Effector memory CD8-positive, alpha-beta T cell (primary cell): ENCODE measurements at regions not wholly inside any gene's neighbourhood (a gene's known extent, or its start where the extent isn't known, plus 50 kb on each side); places are given as distances from the start of the nearest gene placed in this dataset.
"Not testable (repeated sequence)": the region's sequence is repeated elsewhere in the genome, so short reads cannot be mapped to it uniquely, and the experiment has no call there.

Experiments used
- ATAC-seq: fragments of 150-1000 bp; cut with Tn5 transposase; replicated peaks from 2 replicates; pipeline ENCODE4 v1.10.0; 2021; ENCODE audit warnings: mild to moderate bottlenecking, moderate library complexity
- DNase-seq, 3 experiments: peaks; one replicate each; pipeline ENCODE4 v3.0.0; 2021
- H3K27ac Mint-ChIP-seq, 2 donors: one replicate each; pipeline ENCODE4 v1.8.0; 2022; ENCODE audit warnings: mild to moderate bottlenecking in 2 of 2, mixed read lengths in 2 of 2, moderate library complexity in 2 of 2
- H3K27me3 Mint-ChIP-seq, 2 donors: one replicate each; pipeline ENCODE4 v1.8.0; 2022; ENCODE audit warnings: mixed read lengths in 2 of 2
- H3K36me3 Mint-ChIP-seq: one replicate; pipeline ENCODE4 v1.8.0; 2022; ENCODE audit warnings: mild to moderate bottlenecking, moderate library complexity, mixed read lengths; ENCODE audit not compliant: insufficient read depth
- H3K4me1 Mint-ChIP-seq, 2 donors: one replicate each; pipeline ENCODE4 v1.8.0; 2022; ENCODE audit warnings: low read depth in 2 of 2, mixed read lengths in 2 of 2
- H3K4me3 Mint-ChIP-seq, 2 donors: one replicate each; pipeline ENCODE4 v1.8.0; 2022; ENCODE audit warnings: mild to moderate bottlenecking in 2 of 2, mixed read lengths in 2 of 2, moderate library complexity in 2 of 2
- H3K9me3 Mint-ChIP-seq, 2 donors: one replicate each; pipeline ENCODE4 v1.8.0; 2022; ENCODE audit warnings: mixed read lengths in 2 of 2

- Mint-ChIP-seq H3K27me3 (no peaks in the 10 kb centered on the region), H3K4me1 (no peaks in the 10 kb centered on the region), H3K9me3 (peaks cover 0 to 1% of the 10 kb centered on the region in 2 donors), H3K4me3 (no peak overlapping the region), H3K27ac (no peak overlapping the region), H3K36me3 (no peaks in the 10 kb centered on the region)
- DNase-seq = no peak
- no peak for ATAC-seq
Measured at GRCh38 chrX:98065151-98065550, 1181.4 kb downstream of the RPA4 start.

GRCh38 chrX:98067611-98068010, 1183.9 kb downstream of the RPA4 start:
- no peaks in the 10 kb centered on the region for H3K4me1 Mint-ChIP-seq
- DNase-seq = no peak
- H3K4me3 Mint-ChIP-seq = no peak overlapping the region
- H3K9me3 Mint-ChIP-seq = peaks cover 5 to 7% of the 10 kb centered on the region in 2 donors
- no peaks in the 10 kb centered on the region for H3K36me3 Mint-ChIP-seq
- no peaks in the 10 kb centered on the region for H3K27me3 Mint-ChIP-seq
- H3K27ac Mint-ChIP-seq = no peak overlapping the region
- no peak for ATAC-seq

- no peak for ATAC-seq
- Mint-ChIP-seq H3K4me1 (no peaks in the 10 kb centered on the region), H3K27me3 (no peaks in the 10 kb centered on the region), H3K27ac (no peak overlapping the region), H3K36me3 (no peaks in the 10 kb centered on the region), H3K4me3 (no peak overlapping the region), H3K9me3 (peaks cover 5 to 7% of the 10 kb centered on the region in 2 donors)
- no peak for DNase-seq
Measured at GRCh38 chrX:98068024-98068580, 1184.4 kb downstream of the RPA4 start.

GRCh38 chrX:98071331-98071730, 1187.6 kb downstream of the RPA4 start:
- no peak for ATAC-seq
- no peak for DNase-seq
- peaks cover 4 to 7% of the 10 kb centered on the region in 2 donors for H3K9me3 Mint-ChIP-seq
- no peaks in the 10 kb centered on the region for H3K36me3 Mint-ChIP-seq
- H3K4me1 Mint-ChIP-seq = no peaks in the 10 kb centered on the region
- no peaks in the 10 kb centered on the region for H3K27me3 Mint-ChIP-seq
- H3K27ac Mint-ChIP-seq = no peak overlapping the region
- no peak overlapping the region for H3K4me3 Mint-ChIP-seq

- Mint-ChIP-seq H3K9me3 (peaks cover 0 to 2% of the 10 kb centered on the region in 2 donors), H3K4me3 (no peak overlapping the region), H3K27ac (no peak overlapping the region), H3K4me1 (no peaks in the 10 kb centered on the region), H3K27me3 (no peaks in the 10 kb centered on the region), H3K36me3 (no peaks in the 10 kb centered on the region)
- ATAC-seq (no peak), DNase-seq (no peak)
Measured at GRCh38 chrX:98077440-98077839, 1193.7 kb downstream of the RPA4 start.

GRCh38 chrX:98111684-98112083, 1228.0 kb downstream of the RPA4 start:
- Mint-ChIP-seq H3K4me1 (no peaks in the 10 kb centered on the region), H3K4me3 (no peak overlapping the region), H3K36me3 (no peaks in the 10 kb centered on the region), H3K27ac (no peak overlapping the region), H3K9me3 (peaks cover 0 to 2% of the 10 kb centered on the region in 2 donors), H3K27me3 (no peaks in the 10 kb centered on the region)
- DNase-seq = no peak
- no peak for ATAC-seq

- H3K27me3 Mint-ChIP-seq = no peaks in the 10 kb centered on the region
- peaks cover 0 to 2% of the 10 kb centered on the region in 2 donors for H3K9me3 Mint-ChIP-seq
- no peak overlapping the region for H3K27ac Mint-ChIP-seq
- no peaks in the 10 kb centered on the region for H3K36me3 Mint-ChIP-seq
- no peak overlapping the region for H3K4me3 Mint-ChIP-seq
- no peak for DNase-seq
- no peaks in the 10 kb centered on the region for H3K4me1 Mint-ChIP-seq
- ATAC-seq = no peak
Measured at GRCh38 chrX:98114021-98114420, 1230.3 kb downstream of the RPA4 start.

- H3K9me3 Mint-ChIP-seq = peaks cover 0 to 4% of the 10 kb centered on the region in 2 donors
- no peak overlapping the region for H3K4me3 Mint-ChIP-seq
- no peaks in the 10 kb centered on the region for H3K36me3 Mint-ChIP-seq
- no peaks in the 10 kb centered on the region for H3K27me3 Mint-ChIP-seq
- no peak for ATAC-seq
- no peaks in the 10 kb centered on the region for H3K4me1 Mint-ChIP-seq
- no peak for DNase-seq
- H3K27ac Mint-ChIP-seq = no peak overlapping the region
Measured at GRCh38 chrX:98141466-98141865, 1257.8 kb downstream of the RPA4 start.

GRCh38 chrX:98191003-98191402, 1307.3 kb downstream of the RPA4 start:
- Mint-ChIP-seq H3K27ac (no peak overlapping the region), H3K27me3 (no peaks in the 10 kb centered on the region), H3K36me3 (no peaks in the 10 kb centered on the region), H3K4me1 (no peaks in the 10 kb centered on the region), H3K9me3 (peaks cover 0 to 1% of the 10 kb centered on the region in 2 donors), H3K4me3 (no peak overlapping the region)
- no peak for DNase-seq
- no peak for ATAC-seq

- no peak overlapping the region for H3K4me3 Mint-ChIP-seq
- no peaks in the 10 kb centered on the region for H3K36me3 Mint-ChIP-seq
- H3K4me1 Mint-ChIP-seq = no peaks in the 10 kb centered on the region
- no peak for DNase-seq
- H3K9me3 Mint-ChIP-seq = peaks cover 0 to 2% of the 10 kb centered on the region in 2 donors
- ATAC-seq = no peak
- no peaks in the 10 kb centered on the region for H3K27me3 Mint-ChIP-seq
- no peak overlapping the region for H3K27ac Mint-ChIP-seq
Measured at GRCh38 chrX:98194036-98194435, 1310.3 kb downstream of the RPA4 start.

- no peak for DNase-seq
- no peaks in the 10 kb centered on the region for H3K36me3 Mint-ChIP-seq
- peaks cover 0 to 6% of the 10 kb centered on the region in 2 donors for H3K9me3 Mint-ChIP-seq
- no peak for ATAC-seq
- H3K4me1 Mint-ChIP-seq = no peaks in the 10 kb centered on the region
- no peak overlapping the region for H3K27ac Mint-ChIP-seq
- no peaks in the 10 kb centered on the region for H3K27me3 Mint-ChIP-seq
- H3K4me3 Mint-ChIP-seq = no peak overlapping the region
Measured at GRCh38 chrX:98203800-98204199, 1320.1 kb downstream of the RPA4 start.

GRCh38 chrX:98207947-98208346, 1324.2 kb downstream of the RPA4 start:
- H3K4me3 Mint-ChIP-seq = no peak overlapping the region
- H3K36me3 Mint-ChIP-seq = no peaks in the 10 kb centered on the region

GRCh38 chrX:98231003-98231402, 1347.3 kb downstream of the RPA4 start:
- Mint-ChIP-seq H3K27me3 (no peaks in the 10 kb centered on the region), H3K36me3 (no peaks in the 10 kb centered on the region), H3K4me1 (no peaks in the 10 kb centered on the region), H3K27ac (no peak overlapping the region), H3K4me3 (no peak overlapping the region), H3K9me3 (peaks cover 0 to 13% of the 10 kb centered on the region in 2 donors)
- no peak for ATAC-seq
- DNase-seq = no peak

More at GRCh38 chrX:98207947-98208346, 1324.2 kb downstream of the RPA4 start:
- ATAC-seq (no peak), DNase-seq (no peak)
- H3K27me3 Mint-ChIP-seq = no peaks in the 10 kb centered on the region
- H3K27ac Mint-ChIP-seq = no peak overlapping the region
- no peaks in the 10 kb centered on the region for H3K4me1 Mint-ChIP-seq
- peaks cover 0 to 4% of the 10 kb centered on the region in 2 donors for H3K9me3 Mint-ChIP-seq

- H3K9me3 Mint-ChIP-seq, H3K36me3 Mint-ChIP-seq, H3K4me3 Mint-ChIP-seq, DNase-seq, H3K27ac Mint-ChIP-seq, ATAC-seq, H3K4me1 Mint-ChIP-seq, H3K27me3 Mint-ChIP-seq: not testable (repeated sequence)
Measured at GRCh38 chrX:98240061-98240460, 1356.4 kb downstream of the RPA4 start.

- peaks cover 7 to 8% of the 10 kb centered on the region in 2 donors for H3K9me3 Mint-ChIP-seq
- no peaks in the 10 kb centered on the region for H3K4me1 Mint-ChIP-seq
- no peaks in the 10 kb centered on the region for H3K27me3 Mint-ChIP-seq
- no peak for DNase-seq
- no peaks in the 10 kb centered on the region for H3K36me3 Mint-ChIP-seq
- H3K4me3 Mint-ChIP-seq = no peak overlapping the region
- ATAC-seq = no peak
- no peak overlapping the region for H3K27ac Mint-ChIP-seq
Measured at GRCh38 chrX:98263135-98263534, 1379.4 kb downstream of the RPA4 start.
